ENCODE measurements at regions not wholly inside any gene's neighbourhood (a gene's known extent, or its start where the extent isn't known, plus 50 kb on each side); places are given as distances from the start of the nearest gene placed in this dataset.

GRCh38 chr20:51158226-51158625 is 135.3 kb upstream of the KCNG1 start:
- no peak for DNase-seq (ENCODE audit: low read depth)

GRCh38 chr20:51156041-51156982 is 133.4 kb upstream of the KCNG1 start:
- no peak for DNase-seq (ENCODE audit: low read depth)

- no peak for DNase-seq (ENCODE audit: low read depth)
These were observed 132.1 kb upstream of the KCNG1 start for GRCh38 chr20:51154708-51155690.

GRCh38 chr20:51153867-51154707 is 131.2 kb upstream of the KCNG1 start:
- DNase-seq (ENCODE audit: low read depth), result no peak

GRCh38 chr20:51148941-51149340 is 126.0 kb upstream of the KCNG1 start:
- DNase-seq (ENCODE audit: low read depth), result no peak

- no peak for DNase-seq (ENCODE audit: low read depth)
These were observed 121.6 kb upstream of the KCNG1 start for GRCh38 chr20:51144476-51144875.

GRCh38 chr20:51143652-51144051 is 120.7 kb upstream of the KCNG1 start:
- DNase-seq (ENCODE audit: low read depth), result no peak

GRCh38 chr20:51142448-51142847 is 119.5 kb upstream of the KCNG1 start:
- no peak for DNase-seq (ENCODE audit: low read depth)

GRCh38 chr20:51140671-51141070 is 117.8 kb upstream of the KCNG1 start:
- no peak for DNase-seq (ENCODE audit: low read depth)

GRCh38 chr20:51139891-51140290 is 117.0 kb upstream of the KCNG1 start:
- no peak for DNase-seq (ENCODE audit: low read depth)

GRCh38 chr20:51138576-51138975 is 115.7 kb upstream of the KCNG1 start:
- no peak for DNase-seq (ENCODE audit: low read depth)

- no peak for DNase-seq (ENCODE audit: low read depth)
These were observed 114.6 kb upstream of the KCNG1 start for GRCh38 chr20:51137461-51137860.

GRCh38 chr20:51135926-51136715 is 113.2 kb upstream of the KCNG1 start:
- no peak for DNase-seq (ENCODE audit: low read depth)

GRCh38 chr20:51134405-51134804 is 111.5 kb upstream of the KCNG1 start:
- no peak for DNase-seq (ENCODE audit: low read depth)

GRCh38 chr20:51132279-51132678 is 109.4 kb upstream of the KCNG1 start:
- no peak for DNase-seq (ENCODE audit: low read depth)

GRCh38 chr20:51131811-51132210 is 108.9 kb upstream of the KCNG1 start:
- DNase-seq (ENCODE audit: low read depth), result no peak

GRCh38 chr20:51129147-51129776 is 106.4 kb upstream of the KCNG1 start:
- no peak for DNase-seq (ENCODE audit: low read depth)

GRCh38 chr20:51128198-51128597 is 105.3 kb upstream of the KCNG1 start:
- no peak for DNase-seq (ENCODE audit: low read depth)

GRCh38 chr20:51127713-51128112 is 104.8 kb upstream of the KCNG1 start:
- DNase-seq (ENCODE audit: low read depth), result no peak

- no peak for DNase-seq (ENCODE audit: low read depth)
These were observed 103.4 kb upstream of the KCNG1 start for GRCh38 chr20:51126337-51126736.

Measured in activated T-helper 1 cell treated with Interleukin-2 at 50 U/mL for 16 hours (primary cell).